HepG2 (cell line): ENCODE measurements at regions not wholly inside any gene's neighbourhood (a gene's known extent, or its start where the extent isn't known, plus 50 kb on each side); places are given as distances from the start of the nearest gene placed in this dataset.

ENCODE experiments used
- RAD21 ChIP-seq: fragments of 450-650 bp; formaldehyde crosslinking; IDR thresholded peaks from 2 replicates; pipeline ENCODE4 v1.5.0; 2020; ENCODE audit warnings: mild to moderate bottlenecking
- SP140L ChIP-seq: sonication (generic); formaldehyde crosslinking; IDR thresholded peaks from 2 replicates; pipeline ENCODE4 v1.4.0; 2020; ENCODE audit warnings: missing genetic modification reagents, borderline replicate concordance
- ZBTB42 ChIP-seq: sonication (generic); formaldehyde crosslinking; IDR thresholded peaks from 2 replicates; pipeline ENCODE4 v1.5.0; 2020; ENCODE audit warnings: mild to moderate bottlenecking, missing genetic modification reagents

DNA sequence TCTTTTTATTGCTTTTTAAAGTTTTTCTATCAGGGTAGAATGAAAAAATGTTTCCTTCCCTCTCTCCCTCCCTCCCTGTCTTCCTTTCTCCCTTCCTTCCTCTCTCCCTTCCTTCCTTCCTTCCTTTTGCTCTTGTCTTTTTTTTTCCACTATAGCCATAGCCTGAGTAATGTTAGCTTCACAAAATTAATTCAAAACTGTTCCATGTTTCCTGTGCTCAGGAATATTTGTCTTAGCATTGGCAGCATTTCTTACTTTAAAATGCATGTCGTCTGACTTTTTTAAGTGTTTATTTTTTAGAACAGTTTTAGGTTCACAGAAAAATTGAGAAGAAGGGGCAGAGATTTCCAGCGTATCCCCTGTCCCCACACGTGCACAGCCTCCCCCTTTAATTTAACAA lies 730.8 kb upstream of the CITED2 start:
- no peak for TF ChIP-seq ZBTB42
- TF ChIP-seq SP140L (CRISPR knock-in tag), result no peak
- no peak for TF ChIP-seq RAD21
